Neural cell (in vitro differentiated cells): ENCODE measurements at regions not wholly inside any gene's neighbourhood (a gene's known extent, or its start where the extent isn't known, plus 50 kb on each side); places are given as distances from the start of the nearest gene placed in this dataset.

Source experiments
- H2AFZ ChIP-seq: fragments of 200-600, 300-800 bp; sonication (generic), shearing (Covaris generic); 2 replicates; pipeline ENCODE4 v1.6.0; 2014; ENCODE audit warnings: low read depth, mild to moderate bottlenecking, antibody characterized with exemption, low read length, moderate library complexity
- H3F3A ChIP-seq: fragments of 200-600 bp; shearing (Covaris generic); 2 replicates; pipeline ENCODE4 v1.6.1; 2016; ENCODE audit warnings: mild to moderate bottlenecking, moderate library complexity, mixed read lengths, antibody characterized with exemption, low read length; ENCODE audit not compliant: insufficient read depth, poor library complexity, severe bottlenecking
- H3K27ac ChIP-seq: fragments of 200-600, 300-800 bp; sonication (generic), shearing (Covaris generic); 2 replicates; pipeline ENCODE4 v1.5.1; 2014; ENCODE audit warnings: mild to moderate bottlenecking, low read length, moderate library complexity
- H3K27me3 ChIP-seq: fragments of 300-800, 200-600 bp; sonication (generic), shearing (Covaris generic); 2 replicates; pipeline ENCODE4 v1.6.0; 2014; ENCODE audit warnings: mild to moderate bottlenecking, low read depth, low read length, moderate library complexity; ENCODE audit not compliant: insufficient read depth
- H3K36me3 ChIP-seq: fragments of 300-800, 200-600 bp; sonication (generic), shearing (Covaris generic); 2 replicates; pipeline ENCODE4 v1.5.1; 2014; ENCODE audit warnings: mild to moderate bottlenecking, antibody characterized with exemption, low read length, moderate library complexity; ENCODE audit not compliant: insufficient read depth
- H3K4me2 ChIP-seq: fragments of 300-800, 200-600 bp; sonication (generic), shearing (Covaris generic); 2 replicates; pipeline ENCODE4 v1.6.0; 2014; ENCODE audit warnings: mild to moderate bottlenecking, low read length
- H3K4me3 ChIP-seq: fragments of 300-800, 200-600 bp; sonication (generic), shearing (Covaris generic); 2 replicates; pipeline ENCODE4 v1.5.1; 2014; ENCODE audit warnings: mild to moderate bottlenecking, low read length, moderate library complexity
- H3K79me2 ChIP-seq: fragments of 200-600 bp; shearing (Covaris generic); replicated peaks from 2 replicates; pipeline ENCODE4 v1.6.0; 2014; ENCODE audit warnings: mild to moderate bottlenecking, low read length, moderate library complexity; ENCODE audit not compliant: insufficient read depth
- H3K9ac ChIP-seq: fragments of 300-800, 200-600 bp; sonication (generic), shearing (Covaris generic); 2 replicates; pipeline ENCODE4 v1.6.1; 2016; ENCODE audit warnings: mild to moderate bottlenecking, low read length, mixed read lengths
- H3K9me2 ChIP-seq: fragments of 200-600 bp; shearing (Covaris generic); 2 replicates; pipeline ENCODE4 v1.6.1; 2016; ENCODE audit warnings: mild to moderate bottlenecking, low read length, mixed read lengths; ENCODE audit not compliant: insufficient read depth
- H3K9me3 ChIP-seq: fragments of 200-600, 300-800 bp; sonication (generic), shearing (Covaris generic); 2 replicates; pipeline ENCODE4 v1.6.1; 2016; ENCODE audit warnings: mild to moderate bottlenecking, mixed run types, low read length, moderate library complexity, mixed read lengths
- H4K20me1 ChIP-seq: fragments of 200-600 bp; shearing (Covaris generic); 2 replicates; pipeline ENCODE4 v1.6.1; 2016; ENCODE audit warnings: mild to moderate bottlenecking, mixed run types; ENCODE audit not compliant: insufficient read depth
- EP300 ChIP-seq: fragments of 450-650 bp; conservative IDR thresholded peaks from 2 replicates; pipeline ENCODE4 v1.6.1; 2014; ENCODE audit warnings: antibody characterized with exemption, mild to moderate bottlenecking, moderate library complexity; ENCODE audit not compliant: poor library complexity, severe bottlenecking
- EZH2 ChIP-seq: fragments of 200-600, 300-800 bp; shearing (Covaris generic), sonication (generic); IDR thresholded peaks from 2 replicates; pipeline ENCODE4 v1.6.1; 2014; ENCODE audit warnings: antibody characterized with exemption, low read length, borderline replicate concordance, mild to moderate bottlenecking; ENCODE audit not compliant: insufficient read depth, poor library complexity, severe bottlenecking
- MXI1 ChIP-seq: fragments of 450-650 bp; conservative IDR thresholded peaks from 2 replicates; pipeline ENCODE4 v1.6.1; 2014; ENCODE audit warnings: antibody characterized with exemption, mild to moderate bottlenecking; ENCODE audit not compliant: poor library complexity, severe bottlenecking
- POLR2AphosphoS5 ChIP-seq: IDR thresholded peaks from 2 replicates; pipeline ENCODE4 v1.6.1; 2012
- RAD21 ChIP-seq: fragments of 450-650 bp; conservative IDR thresholded peaks from 2 replicates; pipeline ENCODE4 v1.6.1; 2014; ENCODE audit warnings: antibody characterized with exemption, mild to moderate bottlenecking, moderate library complexity
- SMC3 ChIP-seq: fragments of 450-650 bp; conservative IDR thresholded peaks from 2 replicates; pipeline ENCODE4 v1.6.1; 2014; ENCODE audit warnings: antibody characterized with exemption, mild to moderate bottlenecking, moderate library complexity; ENCODE audit not compliant: poor library complexity
- TAF1 ChIP-seq: IDR thresholded peaks from 2 replicates; pipeline ENCODE4 v1.6.1; 2012; ENCODE audit warnings: low read depth
- TF ChIP-seq, protein P1 (sequence below): fragments of 450-650 bp; IDR thresholded peaks from 2 replicates; pipeline ENCODE4 v1.5.1; 2014; ENCODE audit warnings: antibody characterized with exemption, mild to moderate bottlenecking, moderate library complexity; ENCODE audit not compliant: poor library complexity, severe bottlenecking
- TF ChIP-seq, protein P2 (sequence below): IDR thresholded peaks from 2 replicates; pipeline ENCODE4 v1.6.1; 2012; ENCODE audit warnings: borderline replicate concordance

DNA sequence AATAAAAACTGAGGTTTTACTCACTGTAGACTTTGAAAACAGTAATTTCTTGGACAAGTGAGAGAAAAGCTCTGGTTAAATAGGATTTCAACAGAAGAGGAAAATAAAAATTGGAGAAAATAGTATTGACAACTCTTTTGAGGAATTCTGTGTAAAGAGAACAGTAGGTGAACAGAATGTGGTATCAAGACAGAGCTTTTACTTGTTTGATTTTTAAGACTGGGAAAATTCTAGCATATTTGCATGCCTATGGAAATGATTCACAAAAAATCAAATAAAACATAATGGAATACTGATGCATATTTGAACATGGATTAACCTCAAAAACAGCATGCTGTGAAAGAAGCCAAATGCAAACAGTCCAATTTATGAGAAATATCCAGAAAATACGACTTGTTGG, 504.6 kb downstream of the KCTD8 start:
- Histone ChIP-seq H3K79me2 (no peaks in the 10 kb centered on the region), H3K27ac (no peak overlapping the region), H3K9me3 (no peaks in the 10 kb centered on the region), H3K4me3 (no peak overlapping the region), H3F3A (no peaks in the 10 kb centered on the region), H3K4me2 (no peak overlapping the region), H3K9ac (no peak overlapping the region), H3K9me2 (no peaks in the 10 kb centered on the region), H2AFZ (no peak overlapping the region), H3K36me3 (no peaks in the 10 kb centered on the region), H4K20me1 (no peaks in the 10 kb centered on the region), H3K27me3 (no peaks in the 10 kb centered on the region)
- TF ChIP-seq, protein P1, sequence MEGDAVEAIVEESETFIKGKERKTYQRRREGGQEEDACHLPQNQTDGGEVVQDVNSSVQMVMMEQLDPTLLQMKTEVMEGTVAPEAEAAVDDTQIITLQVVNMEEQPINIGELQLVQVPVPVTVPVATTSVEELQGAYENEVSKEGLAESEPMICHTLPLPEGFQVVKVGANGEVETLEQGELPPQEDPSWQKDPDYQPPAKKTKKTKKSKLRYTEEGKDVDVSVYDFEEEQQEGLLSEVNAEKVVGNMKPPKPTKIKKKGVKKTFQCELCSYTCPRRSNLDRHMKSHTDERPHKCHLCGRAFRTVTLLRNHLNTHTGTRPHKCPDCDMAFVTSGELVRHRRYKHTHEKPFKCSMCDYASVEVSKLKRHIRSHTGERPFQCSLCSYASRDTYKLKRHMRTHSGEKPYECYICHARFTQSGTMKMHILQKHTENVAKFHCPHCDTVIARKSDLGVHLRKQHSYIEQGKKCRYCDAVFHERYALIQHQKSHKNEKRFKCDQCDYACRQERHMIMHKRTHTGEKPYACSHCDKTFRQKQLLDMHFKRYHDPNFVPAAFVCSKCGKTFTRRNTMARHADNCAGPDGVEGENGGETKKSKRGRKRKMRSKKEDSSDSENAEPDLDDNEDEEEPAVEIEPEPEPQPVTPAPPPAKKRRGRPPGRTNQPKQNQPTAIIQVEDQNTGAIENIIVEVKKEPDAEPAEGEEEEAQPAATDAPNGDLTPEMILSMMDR = no peak
- TF ChIP-seq POLR2AphosphoS5 = no peak
- TF ChIP-seq EP300 = no peak
- TF ChIP-seq EZH2 = no peak
- TF ChIP-seq, protein P2, sequence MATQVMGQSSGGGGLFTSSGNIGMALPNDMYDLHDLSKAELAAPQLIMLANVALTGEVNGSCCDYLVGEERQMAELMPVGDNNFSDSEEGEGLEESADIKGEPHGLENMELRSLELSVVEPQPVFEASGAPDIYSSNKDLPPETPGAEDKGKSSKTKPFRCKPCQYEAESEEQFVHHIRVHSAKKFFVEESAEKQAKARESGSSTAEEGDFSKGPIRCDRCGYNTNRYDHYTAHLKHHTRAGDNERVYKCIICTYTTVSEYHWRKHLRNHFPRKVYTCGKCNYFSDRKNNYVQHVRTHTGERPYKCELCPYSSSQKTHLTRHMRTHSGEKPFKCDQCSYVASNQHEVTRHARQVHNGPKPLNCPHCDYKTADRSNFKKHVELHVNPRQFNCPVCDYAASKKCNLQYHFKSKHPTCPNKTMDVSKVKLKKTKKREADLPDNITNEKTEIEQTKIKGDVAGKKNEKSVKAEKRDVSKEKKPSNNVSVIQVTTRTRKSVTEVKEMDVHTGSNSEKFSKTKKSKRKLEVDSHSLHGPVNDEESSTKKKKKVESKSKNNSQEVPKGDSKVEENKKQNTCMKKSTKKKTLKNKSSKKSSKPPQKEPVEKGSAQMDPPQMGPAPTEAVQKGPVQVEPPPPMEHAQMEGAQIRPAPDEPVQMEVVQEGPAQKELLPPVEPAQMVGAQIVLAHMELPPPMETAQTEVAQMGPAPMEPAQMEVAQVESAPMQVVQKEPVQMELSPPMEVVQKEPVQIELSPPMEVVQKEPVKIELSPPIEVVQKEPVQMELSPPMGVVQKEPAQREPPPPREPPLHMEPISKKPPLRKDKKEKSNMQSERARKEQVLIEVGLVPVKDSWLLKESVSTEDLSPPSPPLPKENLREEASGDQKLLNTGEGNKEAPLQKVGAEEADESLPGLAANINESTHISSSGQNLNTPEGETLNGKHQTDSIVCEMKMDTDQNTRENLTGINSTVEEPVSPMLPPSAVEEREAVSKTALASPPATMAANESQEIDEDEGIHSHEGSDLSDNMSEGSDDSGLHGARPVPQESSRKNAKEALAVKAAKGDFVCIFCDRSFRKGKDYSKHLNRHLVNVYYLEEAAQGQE = no peak
- no peak for TF ChIP-seq TAF1
- no peak for TF ChIP-seq SMC3
- no peak for TF ChIP-seq RAD21
- no peak for TF ChIP-seq MXI1

DNA sequence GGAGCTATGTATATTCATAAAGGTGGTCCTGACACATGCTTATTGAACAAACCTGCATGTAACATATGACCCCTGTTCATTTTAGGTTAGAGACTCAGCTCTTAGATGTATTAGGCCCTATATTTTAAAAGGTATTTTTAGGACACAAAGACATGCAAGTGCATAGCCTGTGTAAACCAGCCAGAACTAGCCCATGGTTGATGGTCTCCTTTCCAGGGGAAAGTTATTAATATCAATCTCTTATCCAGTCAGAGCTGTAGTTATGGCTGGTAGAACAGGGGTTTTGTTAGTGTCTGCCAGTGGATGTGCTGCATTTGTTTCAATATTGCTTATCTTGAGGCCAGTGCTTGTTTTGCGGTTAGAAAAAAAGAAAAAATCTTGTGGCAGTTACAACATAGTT, 488.6 kb downstream of the KCTD8 start:
- Histone ChIP-seq H3K27me3 (no peaks in the 10 kb centered on the region), H3K79me2 (no peaks in the 10 kb centered on the region), H4K20me1 (no peaks in the 10 kb centered on the region), H3K4me3 (no peak overlapping the region), H2AFZ (no peak overlapping the region), H3F3A (no peaks in the 10 kb centered on the region), H3K4me2 (no peak overlapping the region), H3K27ac (no peak overlapping the region), H3K9ac (no peak overlapping the region), H3K9me2 (no peaks in the 10 kb centered on the region), H3K36me3 (no peaks in the 10 kb centered on the region), H3K9me3 (no peaks in the 10 kb centered on the region)
- TF ChIP-seq POLR2AphosphoS5 = no peak

DNA sequence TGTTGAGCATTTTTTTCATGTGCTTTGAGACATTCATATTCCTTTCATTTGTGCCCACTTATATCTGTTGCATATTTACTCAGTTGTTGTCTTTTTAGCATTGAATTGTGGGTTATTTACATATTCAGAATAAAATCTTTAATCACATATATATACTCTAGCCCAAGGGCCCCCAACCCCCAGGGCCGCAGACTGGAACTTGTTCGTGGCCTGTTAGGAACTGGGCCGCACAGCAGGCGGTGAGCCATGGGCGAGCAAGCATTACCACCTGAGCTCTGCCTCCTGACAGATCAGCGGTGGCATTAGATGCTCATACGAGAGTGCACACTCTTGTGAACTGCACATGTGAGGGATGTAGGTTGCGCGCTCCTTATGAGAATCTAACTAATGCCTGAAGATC, 480.6 kb downstream of the KCTD8 start:
- Histone ChIP-seq H3K9me3 (no peaks in the 10 kb centered on the region), H3K79me2 (no peaks in the 10 kb centered on the region), H3K36me3 (no peaks in the 10 kb centered on the region), H3K4me2 (no peak overlapping the region), H3K27ac (no peak overlapping the region), H3K9ac (no peak overlapping the region), H3K27me3 (no peaks in the 10 kb centered on the region), H2AFZ (no peak overlapping the region), H3K9me2 (no peaks in the 10 kb centered on the region), H3K4me3 (no peak overlapping the region), H4K20me1 (no peaks in the 10 kb centered on the region), H3F3A (no peaks in the 10 kb centered on the region)
- TF ChIP-seq POLR2AphosphoS5 (no peak), EP300 (no peak), SMC3 (no peak)
- TF ChIP-seq, protein P1 = no peak
- TF ChIP-seq, protein P2 = no peak
